NCI-H2196 (cell line): ENCODE measurements at regions not wholly inside any gene's neighbourhood (a gene's known extent, or its start where the extent isn't known, plus 50 kb on each side); places are given as distances from the start of the nearest gene placed in this dataset.

ENCODE experiments used
- DNase-seq: peaks from one replicate; lab custom pipeline; 2025; ENCODE audit not compliant: unreplicated experiment; lab: John Stamatoyannopoulos, UW

GRCh38 chr4:180081072-180081471 is 2162.1 kb upstream of the TENM3 start:
- no peak for DNase-seq

GRCh38 chr4:180084561-180084960 is 2158.6 kb upstream of the TENM3 start:
- no peak for DNase-seq

- DNase-seq = no peak
Measured at GRCh38 chr4:180086480-180087190, 2156.6 kb upstream of the TENM3 start.

GRCh38 chr4:180098586-180098985 is 2144.6 kb upstream of the TENM3 start:
- no peak for DNase-seq

- no peak for DNase-seq
Measured at GRCh38 chr4:180099957-180100356, 2143.2 kb upstream of the TENM3 start.

- DNase-seq = no peak
Measured at GRCh38 chr4:180100433-180101344, 2142.5 kb upstream of the TENM3 start.

GRCh38 chr4:180101348-180102083 is 2141.7 kb upstream of the TENM3 start:
- DNase-seq = no peak

- DNase-seq = no peak
Measured at GRCh38 chr4:180103794-180104193, 2139.4 kb upstream of the TENM3 start.

GRCh38 chr4:180105362-180105761 is 2137.8 kb upstream of the TENM3 start:
- DNase-seq = no peak

- no peak for DNase-seq
Measured at GRCh38 chr4:180106122-180106521, 2137.1 kb upstream of the TENM3 start.

GRCh38 chr4:180106997-180107396 is 2136.2 kb upstream of the TENM3 start:
- no peak for DNase-seq

GRCh38 chr4:180116840-180117239 is 2126.4 kb upstream of the TENM3 start:
- no peak for DNase-seq

GRCh38 chr4:180120068-180120467 is 2123.1 kb upstream of the TENM3 start:
- no peak for DNase-seq

- no peak for DNase-seq
Measured at GRCh38 chr4:180134091-180134866, 2108.9 kb upstream of the TENM3 start.

GRCh38 chr4:180141734-180142133 is 2101.5 kb upstream of the TENM3 start:
- no peak for DNase-seq

GRCh38 chr4:180148737-180149136 is 2094.5 kb upstream of the TENM3 start:
- DNase-seq = no peak

GRCh38 chr4:180150818-180151217 is 2092.4 kb upstream of the TENM3 start:
- DNase-seq = no peak

GRCh38 chr4:180152831-180153230 is 2090.4 kb upstream of the TENM3 start:
- DNase-seq = no peak

GRCh38 chr4:180153587-180153986 is 2089.6 kb upstream of the TENM3 start:
- DNase-seq = no peak

- no peak for DNase-seq
Measured at GRCh38 chr4:180156684-180157083, 2086.5 kb upstream of the TENM3 start.
